ENCODE measurements at regions not wholly inside any gene's neighbourhood (a gene's known extent, or its start where the extent isn't known, plus 50 kb on each side); places are given as distances from the start of the nearest gene placed in this dataset.
A peak's percentile ranks its signal among the peaks of the same experiment; 100 is the strongest.

DNA sequence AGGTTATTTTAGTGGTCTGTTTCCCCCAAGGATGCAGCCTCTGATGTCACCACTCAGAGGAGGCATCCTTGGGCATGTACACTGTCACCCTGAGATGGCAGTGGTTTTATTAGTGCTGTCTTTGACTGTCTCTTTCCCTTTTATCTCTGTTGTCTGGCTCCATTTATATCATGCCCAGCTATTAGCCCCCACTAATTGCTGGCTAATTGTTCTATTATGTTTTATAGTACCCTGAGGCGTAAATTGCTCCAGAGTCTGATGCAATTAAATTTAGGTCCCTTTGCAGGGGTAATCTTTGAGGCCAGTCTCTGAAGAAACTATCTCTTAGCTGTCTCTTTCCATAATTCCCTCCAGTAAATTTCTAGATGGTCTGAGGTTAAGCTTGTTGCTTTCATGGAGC is 301.0 kb upstream of the KLHL29 start:
- 0 to 78% (median 59%) methylated on average over 1 of the region's 1 CpG; no CpG with 5 or more reads in 2 of the 10 experiments for WGBS, 10 experiments
- no peak for ATAC-seq (replicated peaks in 6 of 8)
- H3K4me3 ChIP-seq, result no peak overlapping the region
- in situ Hi-C loops (cut with MboI; ENCODE audit: low pct_unique_long_range_greater_than_20kb in 2 of 9, low sequenced_read_pairs in 9 of 9, unreplicated experiment in 9 of 9), result no loop called here
- H3K4me1 ChIP-seq (replicated peaks in 1 of 2), result no peaks in the 10 kb centered on the region
- no peak overlapping the region for H3K27ac ChIP-seq

DNA sequence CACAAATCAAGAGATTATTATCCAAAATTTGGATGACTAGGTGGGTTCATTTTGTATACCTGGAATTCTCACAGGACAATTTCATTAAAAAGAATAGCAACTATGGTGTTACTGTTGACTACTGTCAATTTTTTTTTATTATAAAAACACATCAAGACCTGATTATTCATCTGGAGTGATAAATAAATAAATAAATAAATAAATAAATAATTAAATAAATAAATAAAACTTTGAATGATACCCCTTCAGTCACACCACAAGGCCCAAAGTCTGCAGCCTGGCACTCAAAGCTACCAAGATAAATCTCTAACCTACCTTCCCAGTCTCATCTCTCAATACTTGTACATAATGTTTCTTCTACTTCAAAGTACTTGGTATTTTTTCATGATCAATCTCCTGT is 294.0 kb upstream of the KLHL29 start:
- ATAC-seq (replicated peaks in 6 of 8), result no peak
- in situ Hi-C loops (cut with MboI; ENCODE audit: low pct_unique_long_range_greater_than_20kb in 2 of 9, low sequenced_read_pairs in 9 of 9, unreplicated experiment in 9 of 9), result no loop called here

GRCh38 chr2:23091900-23092299 is 293.1 kb upstream of the KLHL29 start:
- no peak for ATAC-seq (replicated peaks in 6 of 8)
- WGBS, 10 experiments, result 12 to 100% (median 52%) methylated on average over 1 to 4 of the region's 4 CpGs; no CpG with 5 or more reads in 2 of the 10 experiments
- peaks cover 5 to 6% of the 10 kb centered on the region in 2 donors for H3K4me1 ChIP-seq (replicated peaks in 1 of 2)
- no peak overlapping the region for H3K4me3 ChIP-seq
- in situ Hi-C loops (cut with MboI; ENCODE audit: low pct_unique_long_range_greater_than_20kb in 2 of 9, low sequenced_read_pairs in 9 of 9, unreplicated experiment in 9 of 9), result no loop called here
- no peak overlapping the region for H3K27ac ChIP-seq

More for the DNA sequence above, 294.0 kb upstream of the KLHL29 start:
- Histone ChIP-seq H3K4me1 (replicated peaks in 1 of 2) (peaks cover 5 to 6% of the 10 kb centered on the region in 2 donors), H3K27ac (no peak overlapping the region), H3K4me3 (no peak overlapping the region)

DNA sequence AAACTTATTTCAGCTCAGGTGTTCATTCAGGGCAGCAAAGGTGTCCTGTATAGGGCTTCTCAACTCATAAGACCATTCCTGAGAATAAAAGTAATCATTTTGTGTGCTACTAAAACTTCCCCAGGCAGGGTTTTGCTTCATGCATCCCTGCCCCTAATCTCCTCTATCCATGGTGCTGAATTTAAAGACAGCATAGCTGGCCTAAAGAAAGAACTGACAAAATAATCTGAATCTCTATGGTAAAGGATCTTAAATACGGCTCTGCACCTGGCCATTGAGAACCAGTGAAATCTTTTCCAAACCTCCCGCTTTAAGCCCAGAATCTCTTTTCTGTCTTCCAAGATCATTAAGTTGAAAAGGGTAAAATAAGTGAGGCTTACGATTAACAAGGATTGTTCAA is 292.1 kb upstream of the KLHL29 start:
- Histone ChIP-seq H3K4me1 (replicated peaks in 1 of 2) (peaks cover 5 to 6% of the 10 kb centered on the region in 2 donors), H3K27ac (no peak overlapping the region), H3K4me3 (no peak overlapping the region)
- peak in 1 of 8 experiments; percentile 44 for ATAC-seq (replicated peaks in 6 of 8)
- 0 to 71% (median 44%) methylated on average over 2 to 3 of the region's 3 CpGs for WGBS, 10 experiments
- in situ Hi-C loops (cut with MboI; ENCODE audit: low pct_unique_long_range_greater_than_20kb in 2 of 9, low sequenced_read_pairs in 9 of 9, unreplicated experiment in 9 of 9), result no loop called here

GRCh38 chr2:23093513-23093912 is 291.5 kb upstream of the KLHL29 start:
- Histone ChIP-seq H3K27ac (no peak overlapping the region), H3K4me3 (no peak overlapping the region), H3K4me1 (replicated peaks in 1 of 2) (peaks cover 5 to 6% of the 10 kb centered on the region in 2 donors)
- 0% methylated on average over 1 of the region's 1 CpG; no CpG with 5 or more reads in 4 of the 10 experiments for WGBS, 10 experiments
- peak in 4 of 8 experiments; percentile 22 to 51 (median 34) for ATAC-seq (replicated peaks in 6 of 8)
- in situ Hi-C loops (cut with MboI; ENCODE audit: low pct_unique_long_range_greater_than_20kb in 2 of 9, low sequenced_read_pairs in 9 of 9, unreplicated experiment in 9 of 9), result no loop called here

- 0 to 80% (median 59%) methylated on average over 1 to 3 of the region's 3 CpGs; no CpG with 5 or more reads in 1 of the 10 experiments for WGBS, 10 experiments
- in situ Hi-C loops (cut with MboI; ENCODE audit: low pct_unique_long_range_greater_than_20kb in 2 of 9, low sequenced_read_pairs in 9 of 9, unreplicated experiment in 9 of 9), result no loop called here
- no peak overlapping the region for H3K4me3 ChIP-seq
- ATAC-seq (replicated peaks in 6 of 8), result peak in 1 of 8 experiments; percentile 30
- peaks cover 5 to 6% of the 10 kb centered on the region in 2 donors for H3K4me1 ChIP-seq (replicated peaks in 1 of 2)
- H3K27ac ChIP-seq, result no peak overlapping the region
Measured at GRCh38 chr2:23096906-23097602, 287.9 kb upstream of the KLHL29 start.

GRCh38 chr2:23100406-23100805 is 284.6 kb upstream of the KLHL29 start:
- no peak overlapping the region for H3K27ac ChIP-seq
- peak in 1 of 8 experiments; percentile 39 for ATAC-seq (replicated peaks in 6 of 8)
- peaks cover 0 to 6% of the 10 kb centered on the region in 2 donors for H3K4me1 ChIP-seq (replicated peaks in 1 of 2)
- in situ Hi-C loops (cut with MboI; ENCODE audit: low pct_unique_long_range_greater_than_20kb in 2 of 9, low sequenced_read_pairs in 9 of 9, unreplicated experiment in 9 of 9), result no loop called here
- H3K4me3 ChIP-seq, result no peak overlapping the region
- 0 to 88% (median 60%) methylated on average over 1 to 2 of the region's 2 CpGs; no CpG with 5 or more reads in 2 of the 10 experiments for WGBS, 10 experiments

- H3K4me3 ChIP-seq, result no peak overlapping the region
- ATAC-seq (replicated peaks in 6 of 8), result no peak
- in situ Hi-C loops (cut with MboI; ENCODE audit: low pct_unique_long_range_greater_than_20kb in 2 of 9, low sequenced_read_pairs in 9 of 9, unreplicated experiment in 9 of 9), result no loop called here
- no peak overlapping the region for H3K27ac ChIP-seq
- peaks cover 0 to 6% of the 10 kb centered on the region in 2 donors for H3K4me1 ChIP-seq (replicated peaks in 1 of 2)
- 2 to 85% (median 69%) methylated on average over 2 to 4 of the region's 4 CpGs for WGBS, 10 experiments
Measured at GRCh38 chr2:23106242-23106785, 278.7 kb upstream of the KLHL29 start.

GRCh38 chr2:23107327-23107941 is 277.5 kb upstream of the KLHL29 start:
- Histone ChIP-seq H3K27ac (no peak overlapping the region), H3K4me3 (no peak overlapping the region), H3K4me1 (replicated peaks in 1 of 2) (peaks cover 0 to 6% of the 10 kb centered on the region in 2 donors)
- 3 to 100% (median 60%) methylated on average over 1 to 4 of the region's 4 CpGs for WGBS, 10 experiments
- in situ Hi-C loops (cut with MboI; ENCODE audit: low pct_unique_long_range_greater_than_20kb in 2 of 9, low sequenced_read_pairs in 9 of 9, unreplicated experiment in 9 of 9), result no loop called here
- ATAC-seq (replicated peaks in 6 of 8), result peak in 5 of 8 experiments; percentile 50 to 77 (median 55)

GRCh38 chr2:23111263-23111662 is 273.7 kb upstream of the KLHL29 start:
- no peak for ATAC-seq (replicated peaks in 6 of 8)
- Histone ChIP-seq H3K27ac (no peak overlapping the region), H3K4me1 (replicated peaks in 1 of 2) (no peaks in the 10 kb centered on the region), H3K4me3 (no peak overlapping the region)
- in situ Hi-C loops (cut with MboI; ENCODE audit: low pct_unique_long_range_greater_than_20kb in 2 of 9, low sequenced_read_pairs in 9 of 9, unreplicated experiment in 9 of 9), result no loop called here
- 0 to 50% (median 16%) methylated on average over 1 to 2 of the region's 2 CpGs; no CpG with 5 or more reads in 2 of the 10 experiments for WGBS, 10 experiments

GRCh38 chr2:23112517-23112916 is 272.5 kb upstream of the KLHL29 start:
- in situ Hi-C loops (cut with MboI; ENCODE audit: low pct_unique_long_range_greater_than_20kb in 2 of 9, low sequenced_read_pairs in 9 of 9, unreplicated experiment in 9 of 9), result no loop called here
- ATAC-seq (replicated peaks in 6 of 8), result no peak
- no peak overlapping the region for H3K27ac ChIP-seq
- H3K4me1 ChIP-seq (replicated peaks in 1 of 2), result no peaks in the 10 kb centered on the region
- 19 to 100% (median 79%) methylated on average over 1 to 6 of the region's 6 CpGs for WGBS, 10 experiments
- no peak overlapping the region for H3K4me3 ChIP-seq

GRCh38 chr2:23114299-23114698 is 270.7 kb upstream of the KLHL29 start:
- in situ Hi-C loops (cut with MboI; ENCODE audit: low pct_unique_long_range_greater_than_20kb in 2 of 9, low sequenced_read_pairs in 9 of 9, unreplicated experiment in 9 of 9), result no loop called here
- no peaks in the 10 kb centered on the region for H3K4me1 ChIP-seq (replicated peaks in 1 of 2)
- no peak overlapping the region for H3K27ac ChIP-seq
- WGBS, 10 experiments, result 0 to 75% (median 44%) methylated on average over 1 of the region's 1 CpG; no CpG with 5 or more reads in 5 of the 10 experiments
- no peak overlapping the region for H3K4me3 ChIP-seq
- ATAC-seq (replicated peaks in 6 of 8), result peak in 3 of 8 experiments; percentile 71 to 98 (median 72)

- no peak overlapping the region for H3K4me3 ChIP-seq
- no peak overlapping the region for H3K27ac ChIP-seq
- no peak for ATAC-seq (replicated peaks in 6 of 8)
- no peaks in the 10 kb centered on the region for H3K4me1 ChIP-seq (replicated peaks in 1 of 2)
- in situ Hi-C loops (cut with MboI; ENCODE audit: low pct_unique_long_range_greater_than_20kb in 2 of 9, low sequenced_read_pairs in 9 of 9, unreplicated experiment in 9 of 9), result no loop called here
- WGBS, 10 experiments, result 93 to 100% (median 98%) methylated on average over 3 to 9 of the region's 9 CpGs; no CpG with 5 or more reads in 5 of the 10 experiments
Measured at GRCh38 chr2:23118313-23118712, 266.7 kb upstream of the KLHL29 start.

All from motor neuron (in vitro differentiated cells).